PC-3 (cell line): ENCODE measurements at regions not wholly inside any gene's neighbourhood (a gene's known extent, or its start where the extent isn't known, plus 50 kb on each side); places are given as distances from the start of the nearest gene placed in this dataset.

ENCODE experiments used
- EZH2phosphoT487 ChIP-seq: fragments of 300-600 bp; sonication (generic); IDR thresholded peaks from 2 replicates; pipeline ENCODE4 v1.6.1; 2018; ENCODE audit warnings: mild to moderate bottlenecking, antibody characterized with exemption, low read length, borderline replicate concordance
- TF ChIP-seq, protein P1 (sequence below): fragments of 300-600 bp; sonication (generic); conservative IDR thresholded peaks from 2 replicates; pipeline ENCODE4 v1.5.1; 2017; ENCODE audit warnings: antibody characterized with exemption, low read depth, mild to moderate bottlenecking, low read length

DNA sequence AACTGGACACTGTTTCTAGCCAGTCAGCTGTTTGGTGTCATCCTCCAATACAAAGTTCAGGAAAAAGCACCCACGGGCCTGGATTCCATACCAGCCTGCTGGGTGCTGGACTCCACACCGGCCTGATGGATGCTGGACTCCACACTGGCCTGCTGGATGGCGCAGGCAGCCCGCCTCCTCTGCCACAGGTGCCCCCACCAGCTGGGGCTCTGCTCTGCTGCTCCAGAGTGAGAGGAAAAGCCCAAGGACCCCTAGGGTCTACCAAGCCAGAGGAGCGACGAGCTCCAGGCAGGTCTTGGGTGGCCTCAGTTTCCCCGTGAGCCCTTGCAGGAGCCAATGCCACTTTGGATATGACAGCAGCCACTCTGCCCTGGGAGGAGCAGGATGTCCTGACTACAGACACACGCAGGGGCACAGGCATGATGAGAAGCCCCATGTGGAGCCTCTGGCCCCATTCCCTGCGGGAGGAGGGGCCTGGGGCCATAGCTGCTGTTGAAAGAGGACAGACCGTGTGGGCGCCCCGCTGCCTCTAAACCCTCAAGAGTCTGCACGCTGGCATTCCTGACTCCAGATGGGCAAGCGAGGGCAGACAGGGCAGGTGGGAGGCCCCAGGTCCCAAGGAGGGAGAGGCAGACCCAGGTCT is 141.6 kb downstream of the OLFM1 start:
- TF ChIP-seq, protein P1, sequence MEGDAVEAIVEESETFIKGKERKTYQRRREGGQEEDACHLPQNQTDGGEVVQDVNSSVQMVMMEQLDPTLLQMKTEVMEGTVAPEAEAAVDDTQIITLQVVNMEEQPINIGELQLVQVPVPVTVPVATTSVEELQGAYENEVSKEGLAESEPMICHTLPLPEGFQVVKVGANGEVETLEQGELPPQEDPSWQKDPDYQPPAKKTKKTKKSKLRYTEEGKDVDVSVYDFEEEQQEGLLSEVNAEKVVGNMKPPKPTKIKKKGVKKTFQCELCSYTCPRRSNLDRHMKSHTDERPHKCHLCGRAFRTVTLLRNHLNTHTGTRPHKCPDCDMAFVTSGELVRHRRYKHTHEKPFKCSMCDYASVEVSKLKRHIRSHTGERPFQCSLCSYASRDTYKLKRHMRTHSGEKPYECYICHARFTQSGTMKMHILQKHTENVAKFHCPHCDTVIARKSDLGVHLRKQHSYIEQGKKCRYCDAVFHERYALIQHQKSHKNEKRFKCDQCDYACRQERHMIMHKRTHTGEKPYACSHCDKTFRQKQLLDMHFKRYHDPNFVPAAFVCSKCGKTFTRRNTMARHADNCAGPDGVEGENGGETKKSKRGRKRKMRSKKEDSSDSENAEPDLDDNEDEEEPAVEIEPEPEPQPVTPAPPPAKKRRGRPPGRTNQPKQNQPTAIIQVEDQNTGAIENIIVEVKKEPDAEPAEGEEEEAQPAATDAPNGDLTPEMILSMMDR = no peak
- TF ChIP-seq EZH2phosphoT487 = no peak
